Hepatocyte (in vitro differentiated cells): ENCODE measurements at regions not wholly inside any gene's neighbourhood (a gene's known extent, or its start where the extent isn't known, plus 50 kb on each side); places are given as distances from the start of the nearest gene placed in this dataset.
"Not testable (repeated sequence)": the region's sequence is repeated elsewhere in the genome, so short reads cannot be mapped to it uniquely, and the experiment has no call there.

Source experiments
- EZH2 ChIP-seq: fragments of 200-600 bp; sonication (generic); IDR thresholded peaks from 2 replicates; pipeline ENCODE4 v1.6.1; 2016; ENCODE audit warnings: antibody characterized with exemption, mild to moderate bottlenecking, borderline replicate concordance
- TF ChIP-seq, protein P1 (sequence below): fragments of 200-600 bp; sonication (generic); IDR thresholded peaks from 2 replicates; pipeline ENCODE4 v1.5.1; 2016; ENCODE audit warnings: antibody characterized with exemption, mild to moderate bottlenecking; ENCODE audit not compliant: poor library complexity

DNA sequence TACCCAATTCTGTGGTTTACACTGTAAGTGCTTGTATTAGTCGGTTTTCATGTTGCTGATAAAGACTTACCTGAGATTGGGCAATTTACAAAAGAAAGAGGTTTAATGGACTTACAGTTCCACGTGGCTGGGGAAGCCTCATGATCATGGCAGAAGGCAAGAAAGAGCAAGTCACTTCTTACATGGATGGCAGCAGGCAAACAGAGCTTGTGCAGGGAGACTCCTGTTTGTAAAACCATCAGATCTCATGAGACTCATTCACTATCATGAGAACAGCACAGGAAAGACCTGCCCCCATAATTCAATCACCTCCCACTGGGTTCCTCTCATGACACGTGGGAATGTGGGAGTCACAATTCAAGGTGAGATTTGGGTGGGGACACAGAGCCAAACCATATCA lies 119.3 kb downstream of the BASP1 start:
- TF ChIP-seq, protein P1, sequence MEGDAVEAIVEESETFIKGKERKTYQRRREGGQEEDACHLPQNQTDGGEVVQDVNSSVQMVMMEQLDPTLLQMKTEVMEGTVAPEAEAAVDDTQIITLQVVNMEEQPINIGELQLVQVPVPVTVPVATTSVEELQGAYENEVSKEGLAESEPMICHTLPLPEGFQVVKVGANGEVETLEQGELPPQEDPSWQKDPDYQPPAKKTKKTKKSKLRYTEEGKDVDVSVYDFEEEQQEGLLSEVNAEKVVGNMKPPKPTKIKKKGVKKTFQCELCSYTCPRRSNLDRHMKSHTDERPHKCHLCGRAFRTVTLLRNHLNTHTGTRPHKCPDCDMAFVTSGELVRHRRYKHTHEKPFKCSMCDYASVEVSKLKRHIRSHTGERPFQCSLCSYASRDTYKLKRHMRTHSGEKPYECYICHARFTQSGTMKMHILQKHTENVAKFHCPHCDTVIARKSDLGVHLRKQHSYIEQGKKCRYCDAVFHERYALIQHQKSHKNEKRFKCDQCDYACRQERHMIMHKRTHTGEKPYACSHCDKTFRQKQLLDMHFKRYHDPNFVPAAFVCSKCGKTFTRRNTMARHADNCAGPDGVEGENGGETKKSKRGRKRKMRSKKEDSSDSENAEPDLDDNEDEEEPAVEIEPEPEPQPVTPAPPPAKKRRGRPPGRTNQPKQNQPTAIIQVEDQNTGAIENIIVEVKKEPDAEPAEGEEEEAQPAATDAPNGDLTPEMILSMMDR = not testable (repeated sequence)
- TF ChIP-seq EZH2 = not testable (repeated sequence)
